ENCODE measurements at regions not wholly inside any gene's neighbourhood (a gene's known extent, or its start where the extent isn't known, plus 50 kb on each side); places are given as distances from the start of the nearest gene placed in this dataset.

DNA sequence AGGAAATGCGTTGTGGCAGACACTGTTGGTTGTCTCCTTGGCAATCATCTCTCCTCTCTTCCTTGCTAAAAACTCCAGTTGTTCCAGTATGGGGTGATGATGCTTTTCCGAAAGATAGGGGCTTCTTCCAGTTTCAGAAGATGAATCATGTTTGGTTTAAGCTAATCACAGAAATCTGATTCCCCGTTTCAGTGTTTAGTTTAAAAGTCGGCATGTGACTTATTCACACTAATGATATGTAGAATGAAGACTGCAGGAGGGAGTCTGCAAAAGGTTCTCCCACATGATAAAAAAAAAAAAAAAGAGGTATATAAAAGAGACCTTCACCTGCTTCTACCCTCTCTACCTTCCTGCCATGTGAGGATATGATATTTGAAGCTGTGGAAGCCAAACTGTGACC lies 239.0 kb upstream of the SIX2 start:
- no peak overlapping the region for H2AFZ ChIP-seq (ENCODE audit: insufficient read depth, low read length, poor library complexity)
- no peak overlapping the region for H3K9ac ChIP-seq (ENCODE audit: low read length)
- no peaks in the 10 kb centered on the region for H3K79me2 ChIP-seq (ENCODE audit: control insufficient read depth, insufficient read depth, low read length, poor library complexity)
- H2AK5ac ChIP-seq (ENCODE audit: low read length) = no peak overlapping the region
- no peaks in the 10 kb centered on the region for H3K79me1 ChIP-seq (ENCODE audit: low read length)
- no peak overlapping the region for H4K12ac ChIP-seq (ENCODE audit: low read depth, low read length)
- peaks cover 2% of the 10 kb centered on the region for H3K9me3 ChIP-seq (ENCODE audit: insufficient read depth, low read depth, low read length)
- no peak overlapping the region for H2BK12ac ChIP-seq (ENCODE audit: low read length)
- no peak overlapping the region for H3K4me3 ChIP-seq (ENCODE audit: low read depth, low read length)
- H3K23ac ChIP-seq (ENCODE audit: low read length) = no peak overlapping the region
- no peak overlapping the region for H3K14ac ChIP-seq (ENCODE audit: low read length)
- DNase-seq = no peak
- no peak overlapping the region for H3K18ac ChIP-seq (ENCODE audit: low read length)
- H3K36me3 ChIP-seq (ENCODE audit: control insufficient read depth in 1 of 2, insufficient read depth in 2 of 2, low read length in 2 of 2) = no peaks in the 10 kb centered on the region
- no peak overlapping the region for H3K27ac ChIP-seq (ENCODE audit: low read depth, low read length)
- H3K4me2 ChIP-seq (ENCODE audit: low read length) = no peak overlapping the region
- no peak overlapping the region for H4K91ac ChIP-seq (ENCODE audit: low read depth, low read length)
- H3K4ac ChIP-seq (ENCODE audit: low read depth, low read length) = no peak overlapping the region
- no peak overlapping the region for H4K8ac ChIP-seq (ENCODE audit: low read depth, low read length)
- H3K27me3 ChIP-seq (ENCODE audit: insufficient read depth, low read length) = no peaks in the 10 kb centered on the region
- no peak overlapping the region for H2BK120ac ChIP-seq (ENCODE audit: insufficient read depth, low read length, poor library complexity)
- H2BK5ac ChIP-seq (ENCODE audit: low read depth, low read length, poor library complexity) = no peak overlapping the region
- no peaks in the 10 kb centered on the region for H3K4me1 ChIP-seq (ENCODE audit: control insufficient read depth in 1 of 2, insufficient read depth in 2 of 2, low read length in 2 of 2)
- no CpG with 5 or more reads among the region's 4 CpGs for WGBS (ENCODE audit: extremely low coverage, insufficient coverage, insufficient read length)

DNA sequence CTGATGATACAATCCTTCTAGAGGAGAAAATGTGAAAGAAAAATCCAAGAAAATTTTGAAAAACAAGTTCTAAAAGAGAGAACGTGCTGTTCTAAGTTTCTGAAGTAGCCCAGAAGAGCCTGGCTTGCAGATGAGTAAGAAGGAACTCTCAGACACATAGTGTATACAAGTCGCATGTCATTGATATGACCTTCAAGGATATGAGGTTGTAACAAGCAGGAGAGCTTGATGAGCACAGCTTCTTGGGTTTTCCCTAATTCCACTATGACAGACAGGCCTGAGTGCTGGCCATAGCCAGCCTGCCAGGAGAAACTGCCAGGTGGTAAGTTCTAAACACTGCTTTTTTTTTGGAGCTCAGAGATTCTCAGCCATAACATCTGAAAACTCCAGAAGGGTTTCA lies 235.7 kb upstream of the SIX2 start:
- no peak overlapping the region for H3K14ac ChIP-seq (ENCODE audit: low read length)
- H3K9ac ChIP-seq (ENCODE audit: low read length) = no peak overlapping the region
- H3K4ac ChIP-seq (ENCODE audit: low read depth, low read length) = no peak overlapping the region
- no peaks in the 10 kb centered on the region for H3K36me3 ChIP-seq (ENCODE audit: control insufficient read depth in 1 of 2, insufficient read depth in 2 of 2, low read length in 2 of 2)
- no peak overlapping the region for H2AFZ ChIP-seq (ENCODE audit: insufficient read depth, low read length, poor library complexity)
- no peak overlapping the region for H2AK5ac ChIP-seq (ENCODE audit: low read length)
- H3K23ac ChIP-seq (ENCODE audit: low read length) = no peak overlapping the region
- H4K12ac ChIP-seq (ENCODE audit: low read depth, low read length) = no peak overlapping the region
- no CpG with 5 or more reads among the region's 2 CpGs for WGBS (ENCODE audit: extremely low coverage, insufficient coverage, insufficient read length)
- H2BK120ac ChIP-seq (ENCODE audit: insufficient read depth, low read length, poor library complexity) = no peak overlapping the region
- H3K4me1 ChIP-seq (ENCODE audit: control insufficient read depth in 1 of 2, insufficient read depth in 2 of 2, low read length in 2 of 2) = peaks cover 0 to 4% of the 10 kb centered on the region in 2 experiments
- H3K79me2 ChIP-seq (ENCODE audit: control insufficient read depth, insufficient read depth, low read length, poor library complexity) = no peaks in the 10 kb centered on the region
- H4K91ac ChIP-seq (ENCODE audit: low read depth, low read length) = no peak overlapping the region
- no peak overlapping the region for H3K4me3 ChIP-seq (ENCODE audit: low read depth, low read length)
- DNase-seq = no peak
- H3K27me3 ChIP-seq (ENCODE audit: insufficient read depth, low read length) = no peaks in the 10 kb centered on the region
- H2BK12ac ChIP-seq (ENCODE audit: low read length) = no peak overlapping the region
- H3K18ac ChIP-seq (ENCODE audit: low read length) = no peak overlapping the region
- H2BK5ac ChIP-seq (ENCODE audit: low read depth, low read length, poor library complexity) = no peak overlapping the region
- H3K9me3 ChIP-seq (ENCODE audit: insufficient read depth, low read depth, low read length) = no peaks in the 10 kb centered on the region
- H3K79me1 ChIP-seq (ENCODE audit: low read length) = peaks cover 2% of the 10 kb centered on the region
- H3K4me2 ChIP-seq (ENCODE audit: low read length) = no peak overlapping the region
- H4K8ac ChIP-seq (ENCODE audit: low read depth, low read length) = no peak overlapping the region
- H3K27ac ChIP-seq (ENCODE audit: low read depth, low read length) = no peak overlapping the region

DNA sequence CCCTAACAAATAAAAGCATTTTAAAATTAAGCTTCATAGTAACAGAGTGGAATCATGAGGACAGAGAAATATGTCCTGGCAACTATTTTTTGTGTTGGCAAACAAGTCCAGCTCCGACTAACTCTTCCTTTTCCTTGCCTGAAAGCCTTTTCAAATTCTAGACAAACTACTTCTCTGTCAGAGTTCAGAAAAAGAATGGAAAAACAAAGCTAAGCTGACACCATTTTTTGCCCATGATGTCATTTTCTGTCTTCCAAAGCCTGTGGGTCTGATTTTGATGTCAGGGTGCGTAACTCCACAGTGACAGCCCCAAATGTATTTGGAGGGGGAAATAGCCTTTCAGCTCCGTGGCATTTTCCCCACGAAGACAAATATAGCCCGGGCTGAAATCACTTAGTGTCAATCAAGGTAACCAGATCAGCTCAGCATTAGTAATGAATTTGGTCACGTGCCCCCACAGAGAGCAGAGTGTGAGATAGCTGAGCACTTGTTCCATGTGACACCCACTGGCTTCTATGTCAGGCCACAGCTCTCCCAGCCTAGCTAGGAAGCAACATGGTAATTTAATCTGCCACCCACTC lies 233.0 kb upstream of the SIX2 start:
- no peaks in the 10 kb centered on the region for H3K9me3 ChIP-seq (ENCODE audit: insufficient read depth, low read depth, low read length)
- no peaks in the 10 kb centered on the region for H3K79me2 ChIP-seq (ENCODE audit: control insufficient read depth, insufficient read depth, low read length, poor library complexity)
- no peak overlapping the region for H4K91ac ChIP-seq (ENCODE audit: low read depth, low read length)
- no peak overlapping the region for H3K9ac ChIP-seq (ENCODE audit: low read length)
- H3K79me1 ChIP-seq (ENCODE audit: low read length) = peaks cover 2% of the 10 kb centered on the region
- peak in 1 of 2 donors; percentile 47 for DNase-seq
- H3K14ac ChIP-seq (ENCODE audit: low read length) = no peak overlapping the region
- H3K4ac ChIP-seq (ENCODE audit: low read depth, low read length) = no peak overlapping the region
- WGBS (ENCODE audit: extremely low coverage, insufficient coverage, insufficient read length) = no CpG with 5 or more reads among the region's 6 CpGs
- H2AFZ ChIP-seq (ENCODE audit: insufficient read depth, low read length, poor library complexity) = no peak overlapping the region
- no peaks in the 10 kb centered on the region for H3K27me3 ChIP-seq (ENCODE audit: insufficient read depth, low read length)
- H2AK5ac ChIP-seq (ENCODE audit: low read length) = no peak overlapping the region
- no peak overlapping the region for H3K23ac ChIP-seq (ENCODE audit: low read length)
- no peak overlapping the region for H4K12ac ChIP-seq (ENCODE audit: low read depth, low read length)
- no peak overlapping the region for H4K8ac ChIP-seq (ENCODE audit: low read depth, low read length)
- H2BK12ac ChIP-seq (ENCODE audit: low read length) = peak overlapping the region; percentile 44
- H3K4me3 ChIP-seq (ENCODE audit: low read depth, low read length) = no peak overlapping the region
- no peaks in the 10 kb centered on the region for H3K36me3 ChIP-seq (ENCODE audit: control insufficient read depth in 1 of 2, insufficient read depth in 2 of 2, low read length in 2 of 2)
- no peak overlapping the region for H2BK5ac ChIP-seq (ENCODE audit: low read depth, low read length, poor library complexity)
- H3K18ac ChIP-seq (ENCODE audit: low read length) = no peak overlapping the region
- no peak overlapping the region for H3K4me2 ChIP-seq (ENCODE audit: low read length)
- no peak overlapping the region for H3K27ac ChIP-seq (ENCODE audit: low read depth, low read length)
- H2BK120ac ChIP-seq (ENCODE audit: insufficient read depth, low read length, poor library complexity) = no peak overlapping the region
- peaks cover 0 to 4% of the 10 kb centered on the region in 2 experiments for H3K4me1 ChIP-seq (ENCODE audit: control insufficient read depth in 1 of 2, insufficient read depth in 2 of 2, low read length in 2 of 2)

DNA sequence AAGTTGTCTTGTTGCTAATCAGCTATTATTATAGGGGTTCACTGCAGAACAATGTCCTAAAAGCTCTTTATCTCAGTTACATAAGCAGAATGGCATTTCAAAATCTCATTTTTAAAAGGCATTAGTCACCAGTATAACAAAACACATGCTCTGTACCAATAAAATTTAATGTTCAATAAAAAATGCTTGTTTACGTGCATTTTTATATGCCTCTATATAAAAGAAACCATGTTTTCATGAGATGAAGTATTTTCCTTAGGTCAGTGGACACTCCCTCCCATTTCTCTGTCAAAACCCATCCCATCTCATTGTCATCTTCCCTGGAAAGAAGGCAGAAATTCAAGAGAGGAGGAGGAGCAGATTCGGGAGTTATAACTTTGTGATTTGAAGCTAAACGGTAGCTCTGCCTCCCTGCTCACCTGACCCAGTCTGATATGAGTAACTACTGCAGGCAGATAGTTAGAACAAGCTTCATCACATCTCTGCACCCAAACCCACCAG lies 231.9 kb upstream of the SIX2 start:
- Histone ChIP-seq H3K14ac (ENCODE audit: low read length) (no peak overlapping the region), H4K12ac (ENCODE audit: low read depth, low read length) (no peak overlapping the region), H3K4ac (ENCODE audit: low read depth, low read length) (no peak overlapping the region), H2AK5ac (ENCODE audit: low read length) (no peak overlapping the region), H2AFZ (ENCODE audit: insufficient read depth, low read length, poor library complexity) (no peak overlapping the region), H4K8ac (ENCODE audit: low read depth, low read length) (no peak overlapping the region), H3K9ac (ENCODE audit: low read length) (no peak overlapping the region), H2BK120ac (ENCODE audit: insufficient read depth, low read length, poor library complexity) (no peak overlapping the region), H3K4me1 (ENCODE audit: control insufficient read depth in 1 of 2, insufficient read depth in 2 of 2, low read length in 2 of 2) (peaks cover 0 to 4% of the 10 kb centered on the region in 2 experiments), H3K4me2 (ENCODE audit: low read length) (no peak overlapping the region), H3K9me3 (ENCODE audit: insufficient read depth, low read depth, low read length) (no peaks in the 10 kb centered on the region), H3K18ac (ENCODE audit: low read length) (no peak overlapping the region), H4K91ac (ENCODE audit: low read depth, low read length) (no peak overlapping the region), H3K4me3 (ENCODE audit: low read depth, low read length) (no peak overlapping the region), H3K36me3 (ENCODE audit: control insufficient read depth in 1 of 2, insufficient read depth in 2 of 2, low read length in 2 of 2) (no peaks in the 10 kb centered on the region), H3K27me3 (ENCODE audit: insufficient read depth, low read length) (no peaks in the 10 kb centered on the region), H3K23ac (ENCODE audit: low read length) (no peak overlapping the region), H2BK5ac (ENCODE audit: low read depth, low read length, poor library complexity) (no peak overlapping the region), H3K79me1 (ENCODE audit: low read length) (peaks cover 2% of the 10 kb centered on the region), H3K27ac (ENCODE audit: low read depth, low read length) (no peak overlapping the region), H3K79me2 (ENCODE audit: control insufficient read depth, insufficient read depth, low read length, poor library complexity) (no peaks in the 10 kb centered on the region), H2BK12ac (ENCODE audit: low read length) (no peak overlapping the region)
- no peak for DNase-seq
- no CpG with 5 or more reads among the region's 3 CpGs for WGBS (ENCODE audit: extremely low coverage, insufficient coverage, insufficient read length)

All from trophoblast cell (in vitro differentiated cells and primary cell).